Gastroesophageal sphincter (tissue), 4 donors: ENCODE measurements at regions not wholly inside any gene's neighbourhood (a gene's known extent, or its start where the extent isn't known, plus 50 kb on each side); places are given as distances from the start of the nearest gene placed in this dataset.

Experiments used
- ATAC-seq: fragments of 150-250 bp; one replicate; pipeline ENCODE4 v1.9.1; 2016; ENCODE audit warnings: mild to moderate bottlenecking, moderate library complexity
- H3K27ac ChIP-seq, 4 donors: fragments of 200-600 bp; sonication (generic) in 3 of 4; 1 replicate in 3 of 4; 2 replicates in 1 of 4; pipeline ENCODE4 v1.5.1; 2016 to 2019
- H3K27me3 ChIP-seq: fragments of 200-600 bp; sonication (generic); one replicate; pipeline ENCODE4 v1.5.1; 2019
- H3K36me3 ChIP-seq, 2 donors: fragments of 200-600 bp; sonication (generic); one replicate each; pipeline ENCODE4 v1.5.1; 2019; ENCODE audit warnings: control low read depth in 1 of 2
- H3K4me1 ChIP-seq, 3 donors: fragments of 200-600 bp; sonication (generic); 1 replicate in 2 of 3; 2 replicates in 1 of 3; pipeline ENCODE4 v1.5.1; 2016 to 2019; ENCODE audit warnings: control low read depth in 2 of 3
- H3K4me3 ChIP-seq, 2 donors: fragments of 200-600 bp; sonication (generic); one replicate each; pipeline ENCODE4 v1.5.1; 2019; ENCODE audit warnings: mild to moderate bottlenecking in 1 of 2, moderate library complexity in 1 of 2
- H3K9me3 ChIP-seq, 3 donors: fragments of 200-600 bp; sonication (generic); one replicate each; pipeline ENCODE4 v1.5.1; 2017 to 2019; ENCODE audit warnings: control low read depth in 2 of 3
- CTCF ChIP-seq, 4 experiments: fragments of 200-600 bp in 2 of 4; fragments of 450-650 bp in 2 of 4; sonication (generic) in 1 of 4; IDR thresholded peaks; one replicate each; pipeline ENCODE4 v1.5.1; 2017 to 2019; ENCODE audit warnings: antibody characterized with exemption in 4 of 4, mild to moderate bottlenecking in 2 of 4, moderate library complexity in 2 of 4
- EP300 ChIP-seq: sonication (generic); formaldehyde crosslinking; IDR thresholded peaks from one replicate; pipeline ENCODE4 v1.6.1; 2017; ENCODE audit warnings: antibody characterized with exemption, mild to moderate bottlenecking
- POLR2A ChIP-seq, 2 donors: fragments of 450-650 bp; IDR thresholded peaks; one replicate each; pipeline ENCODE4 v1.6.1; 2017; ENCODE audit warnings: antibody characterized with exemption in 2 of 2, mild to moderate bottlenecking in 2 of 2, moderate library complexity in 1 of 2
- POLR2AphosphoS5 ChIP-seq: sonication (generic); formaldehyde crosslinking; IDR thresholded peaks from one replicate; pipeline ENCODE4 v1.6.1; 2017; ENCODE audit warnings: antibody characterized with exemption
- WGBS, 2 donors: methylation state at CpG; one replicate each; pipeline ENCODE4 v1.1.5; 2018; ENCODE audit warnings: low coverage in 1 of 2; 5-methylcytosine and 5-hydroxymethylcytosine counted together

GRCh38 chr11:104663190-104664140 is 234.8 kb downstream of the CASP12 start:
- H3K27me3 ChIP-seq = no peaks in the 10 kb centered on the region
- ATAC-seq = no peak
- whole genome bisulfite sequencing, 2 donors = 82 to 83% methylated on average over 2 to 4 of the region's 4 CpGs
- H3K27ac ChIP-seq = no peak overlapping the region
- H3K36me3 ChIP-seq = no peaks in the 10 kb centered on the region
- H3K9me3 ChIP-seq = no peaks in the 10 kb centered on the region
- H3K4me1 ChIP-seq = no peaks in the 10 kb centered on the region
- H3K4me3 ChIP-seq = no peak overlapping the region
- TF ChIP-seq POLR2A (IDR thresholded peaks at IDR 0.05) (no peak), POLR2AphosphoS5 (no peak), EP300 (no peak), CTCF (IDR thresholded peaks at IDR 0.05) (no peak)

DNA sequence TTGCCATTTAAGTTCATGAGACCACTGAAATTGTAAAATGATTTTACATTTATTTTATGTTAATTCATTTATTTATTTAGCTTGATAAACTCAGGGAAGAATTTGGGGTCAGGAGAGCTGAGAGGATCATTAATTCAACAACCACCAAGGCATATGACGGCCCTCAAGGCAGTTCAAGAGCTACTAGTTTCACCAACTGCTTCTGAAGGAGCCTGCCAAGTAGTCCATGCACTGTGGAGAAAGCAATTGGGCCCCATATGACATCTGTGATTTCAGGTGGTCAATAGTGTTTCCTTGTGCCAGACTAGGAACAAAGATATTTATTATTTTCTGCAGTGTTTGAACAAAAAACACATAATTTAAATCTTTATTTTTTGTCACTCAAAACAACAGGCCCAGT is 236.4 kb downstream of the CASP12 start:
- H3K27ac ChIP-seq = no peak overlapping the region
- no peak overlapping the region for H3K4me3 ChIP-seq
- no peaks in the 10 kb centered on the region for H3K36me3 ChIP-seq
- H3K4me1 ChIP-seq = no peaks in the 10 kb centered on the region
- ATAC-seq = no peak
- TF ChIP-seq POLR2A (IDR thresholded peaks at IDR 0.05) (no peak), POLR2AphosphoS5 (no peak), EP300 (no peak), CTCF (IDR thresholded peaks at IDR 0.05) (no peak)
- 88 to 100% methylated on average over 1 of the region's 1 CpG for WGBS, 2 donors
- H3K27me3 ChIP-seq = no peaks in the 10 kb centered on the region
- H3K9me3 ChIP-seq = no peaks in the 10 kb centered on the region

- Histone ChIP-seq H3K36me3 (no peaks in the 10 kb centered on the region), H3K9me3 (no peaks in the 10 kb centered on the region), H3K27me3 (no peaks in the 10 kb centered on the region), H3K27ac (no peak overlapping the region), H3K4me1 (no peaks in the 10 kb centered on the region), H3K4me3 (no peak overlapping the region)
- TF ChIP-seq EP300 (no peak), CTCF (IDR thresholded peaks at IDR 0.05) (no peak), POLR2AphosphoS5 (no peak), POLR2A (IDR thresholded peaks at IDR 0.05) (no peak)
- no peak for ATAC-seq
- WGBS, 2 donors = 72 to 88% methylated on average over 5 of the region's 5 CpGs
Observed at GRCh38 chr11:104661471-104661870, 236.8 kb downstream of the CASP12 start.

DNA sequence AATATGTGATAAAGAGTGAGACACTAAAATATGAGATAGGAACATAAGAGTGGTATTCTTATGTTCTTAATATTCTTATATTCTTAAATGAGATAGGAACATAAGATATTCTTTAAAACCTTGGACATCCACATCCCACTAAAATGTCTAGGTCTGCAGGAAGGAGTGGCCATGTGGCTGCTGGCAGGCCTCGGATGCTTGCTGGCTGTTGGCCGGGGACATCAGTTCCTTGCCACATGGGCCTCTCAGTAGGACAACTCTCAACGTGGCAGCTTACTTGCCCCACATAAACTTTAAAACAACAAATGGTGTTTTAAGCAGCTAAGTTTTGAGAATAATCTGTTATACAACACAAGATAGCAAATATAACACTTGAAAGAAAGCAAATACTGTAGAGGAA is 240.1 kb downstream of the CASP12 start:
- no peaks in the 10 kb centered on the region for H3K27me3 ChIP-seq
- H3K9me3 ChIP-seq = no peaks in the 10 kb centered on the region
- WGBS, 2 donors = 87 to 92% methylated on average over 3 of the region's 3 CpGs
- no peak for ATAC-seq
- no peak overlapping the region for H3K4me3 ChIP-seq
- TF ChIP-seq CTCF (IDR thresholded peaks at IDR 0.05) (no peak), POLR2AphosphoS5 (no peak), EP300 (no peak), POLR2A (IDR thresholded peaks at IDR 0.05) (no peak)
- no peak overlapping the region for H3K27ac ChIP-seq
- no peaks in the 10 kb centered on the region for H3K4me1 ChIP-seq
- H3K36me3 ChIP-seq = no peaks in the 10 kb centered on the region

- H3K9me3 ChIP-seq = no peaks in the 10 kb centered on the region
Observed at GRCh38 chr11:104657083-104657482, 241.2 kb downstream of the CASP12 start.

More at GRCh38 chr11:104657083-104657482, 241.2 kb downstream of the CASP12 start:
- WGBS, 2 donors = 91 to 100% methylated on average over 2 of the region's 2 CpGs
- Histone ChIP-seq H3K27ac (no peak overlapping the region), H3K27me3 (no peaks in the 10 kb centered on the region), H3K4me1 (no peaks in the 10 kb centered on the region), H3K36me3 (no peaks in the 10 kb centered on the region), H3K4me3 (no peak overlapping the region)
- no peak for TF ChIP-seq EP300
- TF ChIP-seq POLR2AphosphoS5 = no peak
- TF ChIP-seq POLR2A (IDR thresholded peaks at IDR 0.05) = no peak
- TF ChIP-seq CTCF (IDR thresholded peaks at IDR 0.05) = no peak
- ATAC-seq = no peak
